HUDEP-2 (cell line): ENCODE measurements at regions not wholly inside any gene's neighbourhood (a gene's known extent, or its start where the extent isn't known, plus 50 kb on each side); places are given as distances from the start of the nearest gene placed in this dataset.
"Not testable (repeated sequence)": the region's sequence is repeated elsewhere in the genome, so short reads cannot be mapped to it uniquely, and the experiment has no call there.

Source experiments
- DNase-seq, 76 experiments: peaks; one replicate each; lab custom pipeline; 2025; ENCODE audit not compliant: unreplicated experiment in 76 of 76; lab: John Stamatoyannopoulos, UW

DNA sequence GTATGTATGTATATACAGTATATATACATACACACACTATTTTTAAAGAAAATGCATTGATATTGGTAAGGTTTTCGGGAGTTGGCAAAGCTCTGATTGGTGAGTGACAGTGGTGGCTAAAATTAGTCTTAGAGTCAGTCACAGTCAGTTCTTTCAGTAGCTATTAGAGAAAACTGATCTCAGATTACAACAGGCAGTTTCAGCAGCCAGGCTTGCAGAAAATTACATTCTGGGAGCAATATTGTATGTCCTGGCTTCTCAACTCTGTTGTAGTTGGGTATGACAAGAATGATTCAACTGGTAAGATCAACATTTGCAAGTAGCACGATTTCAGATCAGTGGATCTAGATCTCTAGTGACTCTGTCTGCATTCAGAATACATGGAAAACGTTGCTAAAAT lies 897.9 kb upstream of the AUTS2 start:
- DNase-seq: no peak

- no peak for DNase-seq
Measured at GRCh38 chr7:68706291-68706690, 892.0 kb upstream of the AUTS2 start.

GRCh38 chr7:68707159-68707558 lies 891.1 kb upstream of the AUTS2 start:
- DNase-seq: no peak

DNA sequence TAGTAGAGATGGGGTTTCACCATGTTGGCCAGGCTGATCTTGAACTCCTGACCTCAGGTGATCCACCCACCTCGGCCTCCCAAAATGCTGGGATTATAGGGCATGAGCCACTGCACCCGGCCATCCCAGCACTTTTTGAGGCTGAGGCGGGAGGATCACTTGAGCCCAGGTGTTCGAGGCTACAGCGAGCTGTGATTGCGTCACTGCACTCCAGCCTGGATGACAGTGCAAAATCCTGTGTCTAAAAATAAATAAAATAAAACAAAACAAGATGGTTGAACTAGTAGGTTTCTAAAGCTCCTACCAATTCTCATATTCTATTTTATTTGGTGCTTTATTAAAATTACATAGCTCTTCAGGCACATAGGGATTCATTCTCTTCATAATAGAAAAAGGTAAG lies 890.3 kb upstream of the AUTS2 start:
- DNase-seq: no peak

- no peak for DNase-seq
Measured at GRCh38 chr7:68712956-68713495, 885.2 kb upstream of the AUTS2 start.

GRCh38 chr7:68714135-68714534 lies 884.1 kb upstream of the AUTS2 start:
- not testable (repeated sequence) for DNase-seq

GRCh38 chr7:68715907-68716306 lies 882.4 kb upstream of the AUTS2 start:
- DNase-seq: no peak

GRCh38 chr7:68717176-68717575 lies 881.1 kb upstream of the AUTS2 start:
- no peak for DNase-seq

DNA sequence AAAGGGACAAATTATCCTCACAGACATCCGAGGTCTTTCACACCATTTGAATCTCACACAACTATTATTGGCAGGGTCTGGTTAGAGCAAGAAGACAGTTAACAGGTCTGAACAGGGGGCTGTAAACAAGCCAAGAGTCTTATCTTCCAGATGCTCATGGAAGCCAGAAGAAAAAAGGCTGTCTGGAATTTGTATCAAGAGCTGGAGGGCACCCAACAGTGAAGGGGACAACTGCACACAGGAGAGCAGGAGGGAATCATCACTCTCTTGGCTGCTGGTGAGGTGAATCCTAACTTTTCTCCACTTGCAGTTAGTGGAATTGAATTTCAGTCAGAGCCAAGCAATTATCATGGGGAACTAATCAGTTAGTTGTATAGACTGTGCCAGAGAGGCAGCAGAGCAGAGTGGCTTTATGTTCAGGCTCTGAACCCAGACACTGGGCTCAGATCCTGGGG lies 880.2 kb upstream of the AUTS2 start:
- no peak for DNase-seq

- peak in 3 of 76 experiments; percentile 4 to 24 (median 13) for DNase-seq
Measured at GRCh38 chr7:68720697-68721096, 877.6 kb upstream of the AUTS2 start.

DNA sequence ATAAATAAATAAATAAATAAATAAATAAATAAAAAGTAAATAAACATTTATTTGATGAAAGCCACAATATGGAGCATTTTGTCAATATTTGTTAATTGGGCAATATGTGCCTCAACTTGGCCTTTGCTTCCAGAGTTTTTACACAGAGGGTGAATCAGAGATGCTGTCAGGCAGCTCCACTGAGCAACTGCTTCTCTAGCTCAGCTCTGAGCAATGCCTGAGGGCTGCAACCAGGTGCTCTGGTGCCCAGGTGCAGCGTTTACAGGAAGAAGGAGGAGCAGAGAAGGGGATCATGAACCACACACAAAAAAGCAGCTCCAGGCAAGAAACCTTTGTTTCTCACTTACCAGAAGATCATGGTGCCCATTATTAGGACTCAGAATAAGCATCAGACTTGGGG lies 876.2 kb upstream of the AUTS2 start:
- no peak for DNase-seq

GRCh38 chr7:68724965-68725364 lies 873.3 kb upstream of the AUTS2 start:
- DNase-seq: no peak

DNA sequence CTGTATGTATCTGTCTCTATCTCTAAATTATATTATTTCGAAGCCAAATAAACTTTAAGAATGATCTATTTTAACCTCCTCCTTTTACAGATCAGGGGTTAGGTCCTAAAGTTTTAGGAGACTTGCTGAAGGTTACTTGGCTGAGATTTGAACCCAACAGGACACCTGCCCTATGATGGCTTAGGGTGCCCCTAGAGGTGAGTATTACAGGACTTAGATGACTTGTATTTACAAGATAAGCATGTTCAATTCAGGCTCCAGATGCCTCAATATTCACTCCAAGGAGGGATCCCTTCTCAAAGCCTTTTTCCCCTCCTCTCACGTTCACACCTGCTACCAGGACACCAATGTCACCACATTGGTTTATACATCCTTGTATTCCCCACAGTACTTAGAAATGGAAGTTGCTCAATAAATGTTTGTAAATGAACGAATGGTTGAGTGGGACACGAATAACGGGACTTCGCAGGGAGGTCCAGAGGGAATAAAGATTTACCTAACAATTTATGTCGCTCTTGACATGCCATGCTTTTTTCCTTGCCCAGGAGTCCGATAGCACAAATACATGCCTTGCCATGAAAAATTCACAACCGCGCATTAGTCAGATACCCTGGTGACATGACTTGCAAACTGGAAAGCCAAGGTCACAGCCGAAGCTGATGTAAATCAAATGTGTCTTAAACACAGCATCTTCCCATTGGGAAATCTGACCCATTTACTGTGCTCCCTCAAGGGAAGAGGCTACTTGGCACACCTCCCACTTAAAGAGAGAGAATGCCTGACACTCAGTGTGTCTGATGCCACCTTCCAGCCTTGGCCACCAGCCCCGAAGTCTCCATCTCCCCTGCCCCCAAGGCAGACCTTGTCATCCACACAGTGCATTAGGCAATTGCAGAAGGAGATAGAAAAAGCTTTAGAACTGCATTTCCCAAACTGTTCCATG lies 872.2 kb upstream of the AUTS2 start:
- DNase-seq: no peak

GRCh38 chr7:68728720-68729119 lies 869.6 kb upstream of the AUTS2 start:
- DNase-seq: not testable (repeated sequence)

- DNase-seq: no peak
Measured at GRCh38 chr7:68729371-68729770, 868.9 kb upstream of the AUTS2 start.

- no peak for DNase-seq
Measured at GRCh38 chr7:68730194-68730593, 868.1 kb upstream of the AUTS2 start.

DNA sequence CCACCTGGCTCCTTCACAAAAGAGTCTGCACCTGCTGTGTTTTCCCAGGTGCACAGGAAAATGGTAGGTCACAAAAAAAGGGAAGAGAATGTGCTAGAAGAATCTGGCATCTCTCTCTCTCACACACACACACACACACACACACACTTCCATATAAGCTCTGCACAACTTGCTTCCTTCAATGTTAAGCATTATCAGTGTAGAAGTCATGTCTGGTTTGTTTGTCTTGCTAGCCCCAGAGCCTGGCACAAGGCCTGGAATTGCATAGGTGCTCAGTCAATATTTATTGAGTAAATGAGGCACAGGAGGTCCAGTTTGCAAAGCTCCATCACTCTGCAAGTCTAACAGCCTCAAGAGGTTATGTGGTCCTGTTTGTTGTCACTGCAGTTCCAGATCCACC lies 867.3 kb upstream of the AUTS2 start:
- DNase-seq: no peak

GRCh38 chr7:68733219-68734153 lies 864.8 kb upstream of the AUTS2 start:
- no peak for DNase-seq

- DNase-seq: no peak
Measured at GRCh38 chr7:68734431-68734830, 863.8 kb upstream of the AUTS2 start.

- no peak for DNase-seq
Measured at GRCh38 chr7:68739306-68739705, 859.0 kb upstream of the AUTS2 start.

GRCh38 chr7:68744036-68744435 lies 854.2 kb upstream of the AUTS2 start:
- DNase-seq: no peak
